Astrocyte (in vitro differentiated cells and primary cell): ENCODE measurements at regions not wholly inside any gene's neighbourhood (a gene's known extent, or its start where the extent isn't known, plus 50 kb on each side); places are given as distances from the start of the nearest gene placed in this dataset.

ENCODE experiments used
- DNase-seq: peaks from one replicate; pipeline ENCODE4 v3.0.0-alpha.2; 2010; ENCODE audit warnings: low read depth
- FAIRE-seq: peaks from 2 replicates; lab custom pipeline; 2011; peaks lifted over from hg19 to GRCh38; lab: Jason Lieb, UNC
- H2AFZ ChIP-seq: 2 replicates; pipeline ENCODE4 v1.6.0; 2012; ENCODE audit warnings: low read depth, low read length, inconsistent platforms
- H3K27ac ChIP-seq: 2 replicates; pipeline ENCODE4 v1.5.1; 2011; ENCODE audit warnings: low read depth, low read length, inconsistent platforms
- H3K27me3 ChIP-seq: 2 replicates; pipeline ENCODE4 v1.6.0; 2011; ENCODE audit warnings: low read length, inconsistent platforms; ENCODE audit not compliant: insufficient read depth
- H3K36me3 ChIP-seq: 2 replicates; pipeline ENCODE4 v1.5.1; 2011; ENCODE audit warnings: low read length, inconsistent platforms; ENCODE audit not compliant: insufficient read depth
- H3K4me1 ChIP-seq: 2 replicates; pipeline ENCODE4 v1.5.1; 2011; ENCODE audit warnings: low read length, inconsistent platforms; ENCODE audit not compliant: insufficient read depth
- H3K4me2 ChIP-seq: 2 replicates; pipeline ENCODE4 v1.6.0; 2012; ENCODE audit warnings: low read length, inconsistent platforms
- H3K4me3 ChIP-seq: 2 replicates; pipeline ENCODE4 v1.5.1; 2011; ENCODE audit warnings: low read depth, mild to moderate bottlenecking, low read length, inconsistent platforms; ENCODE audit not compliant: insufficient read depth
- H3K79me2 ChIP-seq: 2 replicates; pipeline ENCODE4 v1.6.0; 2012; ENCODE audit warnings: mild to moderate bottlenecking, low read length, inconsistent platforms; ENCODE audit not compliant: insufficient read depth
- H3K9ac ChIP-seq: 2 replicates; pipeline ENCODE4 v1.6.0; 2012; ENCODE audit warnings: mild to moderate bottlenecking, low read length, inconsistent platforms
- H3K9me3 ChIP-seq: 2 replicates; pipeline ENCODE4 v1.5.1; 2012; ENCODE audit warnings: low read depth, mild to moderate bottlenecking, low read length, inconsistent platforms; ENCODE audit not compliant: insufficient read depth
- H4K20me1 ChIP-seq: 2 replicates; pipeline ENCODE4 v1.6.0; 2012; ENCODE audit warnings: low read length, inconsistent platforms; ENCODE audit not compliant: insufficient read depth
- H3K27ac Mint-ChIP-seq: one replicate; pipeline ENCODE4 v1.8.0; 2021; ENCODE audit warnings: mild to moderate bottlenecking, mixed read lengths; ENCODE audit not compliant: unreplicated experiment
- H3K27me3 Mint-ChIP-seq: one replicate; pipeline ENCODE4 v1.8.0; 2021; ENCODE audit warnings: low read depth, mixed read lengths; ENCODE audit not compliant: unreplicated experiment
- H3K36me3 Mint-ChIP-seq: one replicate; pipeline ENCODE4 v1.8.0; 2021; ENCODE audit warnings: low read depth, mixed read lengths; ENCODE audit not compliant: unreplicated experiment
- H3K4me1 Mint-ChIP-seq: one replicate; pipeline ENCODE4 v1.8.0; 2021; ENCODE audit warnings: low read depth, mixed read lengths; ENCODE audit not compliant: unreplicated experiment
- H3K4me3 Mint-ChIP-seq: one replicate; pipeline ENCODE4 v1.8.0; 2021; ENCODE audit warnings: mild to moderate bottlenecking, moderate library complexity, mixed read lengths; ENCODE audit not compliant: unreplicated experiment
- H3K9me3 Mint-ChIP-seq: one replicate; pipeline ENCODE4 v1.8.0; 2021; ENCODE audit warnings: mild to moderate bottlenecking, mixed read lengths; ENCODE audit not compliant: unreplicated experiment
- EZH2 ChIP-seq: IDR thresholded peaks from 2 replicates; pipeline ENCODE4 v1.6.1; 2012; ENCODE audit warnings: mild to moderate bottlenecking, low read length, inconsistent platforms; ENCODE audit not compliant: insufficient read depth
- TF ChIP-seq, protein P1 (sequence below): IDR thresholded peaks from 2 replicates; pipeline ENCODE4 v1.5.1; 2011; ENCODE audit warnings: low read depth, mild to moderate bottlenecking, inconsistent platforms, low read length, moderate library complexity; ENCODE audit not compliant: insufficient read depth

DNA sequence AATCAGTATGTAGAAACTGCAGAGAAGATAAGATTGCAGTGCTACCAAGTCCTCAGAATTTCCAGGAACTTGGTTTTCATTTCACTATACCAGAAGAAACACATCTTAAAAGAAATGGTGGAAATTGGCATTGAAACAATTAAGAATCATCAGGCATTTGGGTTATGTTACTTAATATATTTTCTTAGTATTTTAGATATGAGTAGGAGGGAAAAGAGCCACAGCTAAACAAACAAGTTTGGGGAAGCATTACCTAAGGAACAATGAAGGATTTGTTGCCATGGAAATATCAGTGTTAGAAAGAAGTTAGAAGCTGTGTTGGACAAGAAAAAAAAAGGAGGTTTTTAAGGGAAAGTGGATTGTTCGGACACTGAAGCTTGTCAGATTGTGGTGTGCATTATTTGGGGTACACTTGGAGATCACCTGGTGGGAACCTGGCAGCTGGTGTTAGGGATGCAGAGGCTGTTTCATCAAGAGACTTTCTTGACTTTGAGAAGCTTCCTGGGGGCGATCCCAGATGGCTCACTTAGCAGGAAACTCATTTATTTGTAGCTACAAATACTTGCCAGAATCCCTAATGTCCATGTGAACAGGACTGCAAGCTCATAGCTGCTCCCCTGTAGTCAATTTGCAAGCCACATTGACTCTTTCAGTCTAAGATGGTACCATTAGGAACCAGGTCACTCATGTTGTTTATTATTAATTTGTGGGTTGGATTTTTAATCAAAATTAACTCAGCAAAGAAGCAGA is 246.7 kb downstream of the RFC3 start:
- Histone ChIP-seq H3K27ac (no peak overlapping the region), H3K27me3 (no peaks in the 10 kb centered on the region), H3K79me2 (no peaks in the 10 kb centered on the region), H4K20me1 (no peaks in the 10 kb centered on the region), H3K4me2 (no peak overlapping the region), H3K9ac (no peak overlapping the region), H3K4me1 (no peaks in the 10 kb centered on the region), H3K4me3 (no peak overlapping the region), H2AFZ (peak overlapping the region; percentile 46), H3K9me3 (no peaks in the 10 kb centered on the region), H3K36me3 (no peaks in the 10 kb centered on the region)
- FAIRE-seq: no peak
- Mint-ChIP-seq H3K27me3 (no peaks in the 10 kb centered on the region), H3K4me3 (no peak overlapping the region), H3K9me3 (peaks cover 3% of the 10 kb centered on the region), H3K27ac (no peak overlapping the region), H3K4me1 (peaks cover 15% of the 10 kb centered on the region), H3K36me3 (no peaks in the 10 kb centered on the region)
- peak; percentile 21 for DNase-seq
- no peak for TF ChIP-seq EZH2
- TF ChIP-seq, protein P1, sequence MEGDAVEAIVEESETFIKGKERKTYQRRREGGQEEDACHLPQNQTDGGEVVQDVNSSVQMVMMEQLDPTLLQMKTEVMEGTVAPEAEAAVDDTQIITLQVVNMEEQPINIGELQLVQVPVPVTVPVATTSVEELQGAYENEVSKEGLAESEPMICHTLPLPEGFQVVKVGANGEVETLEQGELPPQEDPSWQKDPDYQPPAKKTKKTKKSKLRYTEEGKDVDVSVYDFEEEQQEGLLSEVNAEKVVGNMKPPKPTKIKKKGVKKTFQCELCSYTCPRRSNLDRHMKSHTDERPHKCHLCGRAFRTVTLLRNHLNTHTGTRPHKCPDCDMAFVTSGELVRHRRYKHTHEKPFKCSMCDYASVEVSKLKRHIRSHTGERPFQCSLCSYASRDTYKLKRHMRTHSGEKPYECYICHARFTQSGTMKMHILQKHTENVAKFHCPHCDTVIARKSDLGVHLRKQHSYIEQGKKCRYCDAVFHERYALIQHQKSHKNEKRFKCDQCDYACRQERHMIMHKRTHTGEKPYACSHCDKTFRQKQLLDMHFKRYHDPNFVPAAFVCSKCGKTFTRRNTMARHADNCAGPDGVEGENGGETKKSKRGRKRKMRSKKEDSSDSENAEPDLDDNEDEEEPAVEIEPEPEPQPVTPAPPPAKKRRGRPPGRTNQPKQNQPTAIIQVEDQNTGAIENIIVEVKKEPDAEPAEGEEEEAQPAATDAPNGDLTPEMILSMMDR: no peak

DNA sequence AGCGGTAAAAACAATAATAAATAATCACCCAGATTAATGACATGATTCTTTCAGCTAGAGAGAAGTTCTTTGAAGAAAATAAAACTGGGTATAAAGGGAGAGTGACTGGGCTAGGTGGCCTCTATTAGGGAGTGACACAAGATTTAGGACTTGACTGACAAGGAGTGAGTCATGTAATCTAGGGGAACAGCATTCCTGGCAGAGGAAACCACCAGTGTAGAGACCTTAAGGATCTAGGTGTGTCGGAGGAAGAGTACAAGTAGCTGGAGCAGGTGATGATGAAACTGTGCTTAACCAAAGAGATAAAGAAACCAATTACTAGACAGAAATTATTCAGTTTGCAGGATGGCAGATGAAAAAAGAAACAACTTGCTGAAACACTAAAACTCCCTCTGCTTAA is 248.0 kb downstream of the RFC3 start:
- Mint-ChIP-seq H3K27ac (no peak overlapping the region), H3K36me3 (no peaks in the 10 kb centered on the region), H3K4me3 (no peak overlapping the region), H3K4me1 (peaks cover 19% of the 10 kb centered on the region), H3K27me3 (no peaks in the 10 kb centered on the region), H3K9me3 (peaks cover 3% of the 10 kb centered on the region)
- H3K4me2 ChIP-seq: no peak overlapping the region
- H2AFZ ChIP-seq: no peak overlapping the region
- H3K4me3 ChIP-seq: no peak overlapping the region
- FAIRE-seq: no peak
- H3K9me3 ChIP-seq: no peaks in the 10 kb centered on the region
- H3K27ac ChIP-seq: no peak overlapping the region
- H3K79me2 ChIP-seq: no peaks in the 10 kb centered on the region
- DNase-seq: no peak
- H3K4me1 ChIP-seq: no peaks in the 10 kb centered on the region
- TF ChIP-seq, protein P1: no peak
- no peak for TF ChIP-seq EZH2
- no peaks in the 10 kb centered on the region for H4K20me1 ChIP-seq
- no peaks in the 10 kb centered on the region for H3K27me3 ChIP-seq
- H3K9ac ChIP-seq: no peak overlapping the region
- no peaks in the 10 kb centered on the region for H3K36me3 ChIP-seq

DNA sequence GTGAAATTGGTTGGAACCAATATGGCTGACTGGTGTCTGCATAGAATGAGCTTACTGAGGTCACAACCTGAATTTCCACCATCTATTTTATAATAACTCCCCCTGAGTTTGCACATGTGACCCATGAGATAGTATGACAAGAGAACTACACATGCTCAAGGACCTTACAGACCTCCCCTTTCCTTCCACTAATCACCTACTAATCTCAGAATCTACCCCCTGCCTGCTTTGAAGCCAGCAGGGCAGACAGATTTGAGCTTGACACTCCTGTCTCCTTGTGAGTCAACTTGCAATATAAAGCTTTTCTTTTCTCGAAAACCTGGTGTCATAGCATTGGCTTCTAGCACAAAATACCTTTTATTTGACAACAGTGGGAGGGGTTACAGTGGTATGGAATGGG is 248.4 kb downstream of the RFC3 start:
- TF ChIP-seq EZH2: no peak
- TF ChIP-seq, protein P1: no peak
- H3K4me3 Mint-ChIP-seq: no peak overlapping the region

More for the DNA sequence above, 248.4 kb downstream of the RFC3 start:
- Histone ChIP-seq H3K27ac (no peak overlapping the region), H3K9me3 (no peaks in the 10 kb centered on the region), H2AFZ (no peak overlapping the region), H4K20me1 (no peaks in the 10 kb centered on the region), H3K4me1 (no peaks in the 10 kb centered on the region), H3K79me2 (no peaks in the 10 kb centered on the region), H3K4me3 (no peak overlapping the region), H3K4me2 (no peak overlapping the region), H3K36me3 (no peaks in the 10 kb centered on the region), H3K27me3 (no peaks in the 10 kb centered on the region), H3K9ac (no peak overlapping the region)
- H3K27ac Mint-ChIP-seq: no peak overlapping the region
- H3K9me3 Mint-ChIP-seq: peaks cover 3% of the 10 kb centered on the region
- DNase-seq: no peak
- no peaks in the 10 kb centered on the region for H3K36me3 Mint-ChIP-seq
- H3K4me1 Mint-ChIP-seq: peaks cover 19% of the 10 kb centered on the region
- no peaks in the 10 kb centered on the region for H3K27me3 Mint-ChIP-seq
- FAIRE-seq: no peak
